ENCODE measurements at regions not wholly inside any gene's neighbourhood (a gene's known extent, or its start where the extent isn't known, plus 50 kb on each side); places are given as distances from the start of the nearest gene placed in this dataset.

DNA sequence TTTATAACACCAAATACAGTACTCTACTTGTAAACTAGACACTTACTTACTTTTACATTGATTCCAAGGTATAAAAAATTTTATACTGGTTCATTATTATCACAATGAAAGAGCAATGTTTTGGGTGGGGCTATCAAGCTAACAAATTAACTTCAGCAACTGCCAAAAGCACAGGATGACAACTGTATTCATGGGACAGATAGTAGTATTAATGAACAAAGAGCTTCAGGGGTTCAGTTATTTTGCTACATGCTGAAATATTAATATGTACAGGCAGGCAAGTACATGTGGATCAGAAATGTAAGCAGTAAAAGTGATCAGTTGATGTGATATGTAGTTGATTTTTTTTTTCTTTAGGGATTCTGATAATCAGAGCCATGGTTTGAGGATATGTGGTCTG, 112.9 kb downstream of the NAA11 start:
- TF ChIP-seq, protein P1, sequence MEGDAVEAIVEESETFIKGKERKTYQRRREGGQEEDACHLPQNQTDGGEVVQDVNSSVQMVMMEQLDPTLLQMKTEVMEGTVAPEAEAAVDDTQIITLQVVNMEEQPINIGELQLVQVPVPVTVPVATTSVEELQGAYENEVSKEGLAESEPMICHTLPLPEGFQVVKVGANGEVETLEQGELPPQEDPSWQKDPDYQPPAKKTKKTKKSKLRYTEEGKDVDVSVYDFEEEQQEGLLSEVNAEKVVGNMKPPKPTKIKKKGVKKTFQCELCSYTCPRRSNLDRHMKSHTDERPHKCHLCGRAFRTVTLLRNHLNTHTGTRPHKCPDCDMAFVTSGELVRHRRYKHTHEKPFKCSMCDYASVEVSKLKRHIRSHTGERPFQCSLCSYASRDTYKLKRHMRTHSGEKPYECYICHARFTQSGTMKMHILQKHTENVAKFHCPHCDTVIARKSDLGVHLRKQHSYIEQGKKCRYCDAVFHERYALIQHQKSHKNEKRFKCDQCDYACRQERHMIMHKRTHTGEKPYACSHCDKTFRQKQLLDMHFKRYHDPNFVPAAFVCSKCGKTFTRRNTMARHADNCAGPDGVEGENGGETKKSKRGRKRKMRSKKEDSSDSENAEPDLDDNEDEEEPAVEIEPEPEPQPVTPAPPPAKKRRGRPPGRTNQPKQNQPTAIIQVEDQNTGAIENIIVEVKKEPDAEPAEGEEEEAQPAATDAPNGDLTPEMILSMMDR (IDR thresholded peaks at IDR 0.05) = no peak
- Histone ChIP-seq H3K27ac (no peak overlapping the region), H3K4me1 (no peaks in the 10 kb centered on the region), H3K4me3 (no peak overlapping the region), H3K27me3 (no peaks in the 10 kb centered on the region), H3K9me3 (no peaks in the 10 kb centered on the region), H3K36me3 (no peaks in the 10 kb centered on the region)
- DNase-seq (ENCODE audit: low spot score) = no peak

- H3K36me3 ChIP-seq = no peaks in the 10 kb centered on the region
- H3K27me3 ChIP-seq = no peaks in the 10 kb centered on the region
- H3K4me1 ChIP-seq = no peaks in the 10 kb centered on the region
- H3K4me3 ChIP-seq = no peak overlapping the region
- no peaks in the 10 kb centered on the region for H3K9me3 ChIP-seq
- TF ChIP-seq, protein P1 (IDR thresholded peaks at IDR 0.05) = no peak
- no peak overlapping the region for H3K27ac ChIP-seq
- DNase-seq (ENCODE audit: low spot score) = no peak
Measured at GRCh38 chr4:79212311-79212710, 113.5 kb downstream of the NAA11 start.

DNA sequence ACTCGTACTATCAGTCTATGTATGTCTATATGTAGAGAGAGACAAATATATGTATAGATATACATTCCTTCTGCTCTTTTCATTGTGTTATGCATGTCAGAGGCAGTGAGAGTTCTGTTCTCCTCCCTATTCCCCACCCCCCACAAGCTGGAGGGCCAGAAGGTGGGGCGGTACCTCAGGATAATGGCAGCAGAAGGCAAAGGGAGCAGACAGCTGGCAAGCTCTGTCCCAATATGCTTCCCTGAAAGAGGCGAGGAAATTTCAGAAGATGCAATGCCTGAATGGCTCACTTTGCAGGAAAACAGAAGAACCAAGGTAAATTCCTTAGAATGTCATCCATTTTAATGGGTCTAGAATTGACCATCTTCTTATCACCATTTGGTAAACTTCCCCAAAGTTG, 114.4 kb downstream of the NAA11 start:
- Histone ChIP-seq H3K27me3 (no peaks in the 10 kb centered on the region), H3K4me3 (no peak overlapping the region), H3K27ac (no peak overlapping the region), H3K36me3 (no peaks in the 10 kb centered on the region), H3K9me3 (peaks cover 0 to 6% of the 10 kb centered on the region in 2 donors), H3K4me1 (no peaks in the 10 kb centered on the region)
- no peak for DNase-seq (ENCODE audit: low spot score)
- TF ChIP-seq, protein P1 (IDR thresholded peaks at IDR 0.05) = no peak

DNA sequence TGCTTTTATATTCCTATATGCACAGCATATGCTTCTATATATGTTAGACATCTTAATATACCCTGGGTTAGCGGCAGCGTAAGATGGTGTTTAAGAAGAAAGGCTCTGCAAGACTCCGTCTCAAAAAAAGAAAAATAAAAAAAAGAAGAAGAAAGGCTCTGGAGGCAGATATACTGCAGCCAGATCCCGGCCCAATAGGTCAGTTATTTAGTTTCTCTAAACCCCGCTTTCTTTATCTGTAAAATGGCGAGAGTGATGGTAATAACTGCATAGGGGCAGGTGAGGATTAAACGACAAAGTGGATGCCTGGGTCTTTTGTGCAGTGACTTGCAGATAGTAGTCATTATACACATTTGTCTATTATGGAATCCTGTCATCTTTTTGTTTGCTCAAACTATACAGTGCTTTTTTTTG, 115.2 kb downstream of the NAA11 start:
- no peaks in the 10 kb centered on the region for H3K36me3 ChIP-seq
- no peaks in the 10 kb centered on the region for H3K4me1 ChIP-seq
- no peak overlapping the region for H3K27ac ChIP-seq
- no peak overlapping the region for H3K4me3 ChIP-seq
- H3K27me3 ChIP-seq = no peaks in the 10 kb centered on the region
- TF ChIP-seq, protein P1 (IDR thresholded peaks at IDR 0.05) = no peak
- no peak for DNase-seq (ENCODE audit: low spot score)
- H3K9me3 ChIP-seq = peaks cover 0 to 12% of the 10 kb centered on the region in 2 donors

DNA sequence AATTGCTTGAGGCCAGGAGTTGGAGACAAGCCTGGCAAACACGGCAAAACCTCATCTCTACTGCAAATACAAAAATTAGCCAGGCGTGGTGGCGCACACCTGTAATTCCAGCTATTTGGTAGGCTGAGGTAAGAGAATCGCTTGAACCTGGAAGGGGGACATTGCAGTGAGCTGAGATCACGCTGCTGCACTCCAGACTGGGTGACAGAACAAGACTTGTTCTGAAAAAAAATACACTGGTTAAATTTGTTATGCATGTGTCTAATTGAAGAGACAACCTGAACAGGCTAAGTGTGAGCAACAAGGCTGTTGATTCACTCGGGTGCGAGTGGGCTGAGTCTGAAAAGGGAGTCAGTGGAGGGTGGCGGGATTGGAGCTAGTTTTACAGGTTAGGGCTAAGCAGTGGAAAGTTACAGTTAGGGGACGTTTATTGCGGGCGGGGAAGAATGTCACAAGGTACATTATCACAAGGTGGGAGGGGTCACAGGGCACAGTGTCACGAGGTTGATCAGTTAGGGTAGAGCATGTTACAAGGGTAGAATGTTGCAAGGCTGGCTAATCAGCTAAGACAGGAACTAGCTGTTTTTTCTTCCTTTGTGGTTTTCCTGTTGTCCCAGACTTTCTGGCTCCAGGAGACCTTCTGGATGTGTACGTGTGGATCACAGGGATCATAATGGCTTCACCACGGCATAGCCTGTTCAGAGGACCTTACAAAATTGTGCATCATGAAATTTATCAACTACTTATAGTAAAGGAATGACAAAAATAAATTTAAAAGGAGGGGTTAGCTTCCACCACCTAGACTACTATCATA, 115.8 kb downstream of the NAA11 start:
- H3K36me3 ChIP-seq = no peaks in the 10 kb centered on the region
- no peaks in the 10 kb centered on the region for H3K27me3 ChIP-seq
- TF ChIP-seq, protein P1 (IDR thresholded peaks at IDR 0.05) = no peak
- H3K4me3 ChIP-seq = no peak overlapping the region
- no peak overlapping the region for H3K27ac ChIP-seq
- DNase-seq (ENCODE audit: low spot score) = no peak
- H3K9me3 ChIP-seq = peaks cover 0 to 16% of the 10 kb centered on the region in 2 donors
- no peaks in the 10 kb centered on the region for H3K4me1 ChIP-seq

DNA sequence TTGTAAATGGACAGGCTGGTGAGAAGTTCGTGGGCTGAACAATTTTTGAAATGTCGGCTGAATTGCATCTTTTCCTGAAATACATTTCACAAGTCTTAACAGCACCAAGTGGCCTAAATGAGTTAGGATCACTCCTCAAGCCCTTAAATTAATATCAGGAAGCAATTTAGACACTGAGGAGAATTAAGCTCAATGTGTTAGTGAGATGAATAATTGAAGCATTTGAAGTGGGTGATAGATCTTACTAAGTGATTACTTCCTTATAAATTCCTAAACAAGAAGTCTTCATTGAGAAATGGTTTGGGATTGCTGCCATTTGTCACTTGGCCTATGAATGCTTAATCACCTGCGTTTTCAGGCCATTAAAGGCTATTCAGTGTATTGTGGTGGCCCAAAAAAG, 116.8 kb downstream of the NAA11 start:
- Histone ChIP-seq H3K4me3 (no peak overlapping the region), H3K36me3 (no peaks in the 10 kb centered on the region), H3K27me3 (no peaks in the 10 kb centered on the region), H3K9me3 (peaks cover 0 to 16% of the 10 kb centered on the region in 2 donors), H3K27ac (no peak overlapping the region), H3K4me1 (no peaks in the 10 kb centered on the region)
- TF ChIP-seq, protein P1 (IDR thresholded peaks at IDR 0.05) = no peak
- DNase-seq (ENCODE audit: low spot score) = no peak

All from right atrium auricular region (tissue), 2 donors.